Neural progenitor cell (in vitro differentiated cells): ENCODE measurements at regions not wholly inside any gene's neighbourhood (a gene's known extent, or its start where the extent isn't known, plus 50 kb on each side); places are given as distances from the start of the nearest gene placed in this dataset.

Experiments used
- DNase-seq: peaks from one replicate; pipeline ENCODE4 v3.0.0-alpha.2; 2016; ENCODE audit warnings: low spot score
- H2AFZ ChIP-seq: fragments of 200-600 bp; sonication (generic); replicated peaks from 2 replicates; pipeline ENCODE4 v1.6.1; 2016; ENCODE audit warnings: antibody characterized with exemption
- H3F3A ChIP-seq: fragments of 200-600 bp; sonication (generic); 2 replicates; pipeline ENCODE4 v1.6.1; 2016; ENCODE audit warnings: antibody characterized with exemption, low read depth
- H3K27ac ChIP-seq: fragments of 200-600 bp; sonication (generic); 2 replicates; pipeline ENCODE4 v1.5.1; 2016; ENCODE audit warnings: mild to moderate bottlenecking
- H3K27me3 ChIP-seq: fragments of 200-600 bp; sonication (generic); 2 replicates; pipeline ENCODE4 v1.6.1; 2016; ENCODE audit warnings: mild to moderate bottlenecking, moderate library complexity
- H3K36me3 ChIP-seq: fragments of 200-600 bp; sonication (generic); 2 replicates; pipeline ENCODE4 v1.5.1; 2016
- H3K4me1 ChIP-seq: fragments of 200-600 bp; sonication (generic); 2 replicates; pipeline ENCODE4 v1.6.1; 2016; ENCODE audit warnings: mixed run types
- H3K4me2 ChIP-seq: fragments of 200-600 bp; sonication (generic); 2 replicates; pipeline ENCODE4 v1.6.1; 2016
- H3K4me3 ChIP-seq: fragments of 200-600 bp; sonication (generic); 2 replicates; pipeline ENCODE4 v1.5.1; 2016
- H3K79me2 ChIP-seq: fragments of 200-600 bp; sonication (generic); 2 replicates; pipeline ENCODE4 v1.6.1; 2016; ENCODE audit warnings: low read depth
- H3K9ac ChIP-seq: fragments of 200-600 bp; sonication (generic); 2 replicates; pipeline ENCODE4 v1.6.1; 2016
- H3K9me3 ChIP-seq: fragments of 200-600 bp; sonication (generic); 2 replicates; pipeline ENCODE4 v1.5.1; 2016; ENCODE audit warnings: low read depth
- H4K20me1 ChIP-seq: fragments of 200-600 bp; sonication (generic); 2 replicates; pipeline ENCODE4 v1.6.1; 2016; ENCODE audit warnings: low read depth
- H3K27ac Mint-ChIP-seq: 3 replicates; pipeline ENCODE4 v1.8.0; 2021; ENCODE audit warnings: mixed read lengths
- H3K27me3 Mint-ChIP-seq: 2 replicates; pipeline ENCODE4 v1.8.0; 2022; ENCODE audit warnings: low read depth, mild to moderate bottlenecking, inconsistent platforms, moderate library complexity, mixed read lengths; ENCODE audit not compliant: insufficient read depth
- H3K36me3 Mint-ChIP-seq: 3 replicates; pipeline ENCODE4 v1.8.0; 2021; ENCODE audit warnings: mixed read lengths
- H3K4me1 Mint-ChIP-seq: 3 replicates; pipeline ENCODE4 v1.8.0; 2021; ENCODE audit warnings: mixed read lengths
- H3K4me3 Mint-ChIP-seq: 3 replicates; pipeline ENCODE4 v1.8.0; 2021; ENCODE audit warnings: mild to moderate bottlenecking, moderate library complexity, mixed read lengths
- H3K9me3 Mint-ChIP-seq: 3 replicates; pipeline ENCODE4 v1.8.0; 2020; ENCODE audit warnings: mixed read lengths
- EZH2 ChIP-seq: fragments of 200-600 bp; sonication (generic); IDR thresholded peaks from 2 replicates; pipeline ENCODE4 v1.6.1; 2017; ENCODE audit warnings: antibody characterized with exemption, mild to moderate bottlenecking, moderate library complexity
- EZH2phosphoT487 ChIP-seq: fragments of 200-600 bp; sonication (generic); IDR thresholded peaks from 2 replicates; pipeline ENCODE4 v1.6.1; 2017; ENCODE audit warnings: antibody characterized with exemption
- TF ChIP-seq, protein P1 (sequence below): fragments of 200-600 bp; sonication (generic); IDR thresholded peaks from 2 replicates; pipeline ENCODE4 v1.5.1; 2017; ENCODE audit warnings: antibody characterized with exemption, mild to moderate bottlenecking

- Histone ChIP-seq H3K36me3 (no peaks in the 10 kb centered on the region), H3K9me3 (no peaks in the 10 kb centered on the region), H3K4me3 (no peak overlapping the region), H3K4me1 (no peaks in the 10 kb centered on the region), H3K79me2 (no peaks in the 10 kb centered on the region), H3K9ac (no peak overlapping the region), H2AFZ (no peak overlapping the region), H3K27me3 (no peaks in the 10 kb centered on the region), H3K4me2 (no peak overlapping the region), H4K20me1 (no peaks in the 10 kb centered on the region), H3F3A (no peaks in the 10 kb centered on the region), H3K27ac (no peak overlapping the region)
- DNase-seq, result no peak
- Mint-ChIP-seq H3K36me3 (peaks cover 1% of the 10 kb centered on the region), H3K9me3 (no peaks in the 10 kb centered on the region), H3K27ac (no peak overlapping the region), H3K4me1 (peaks cover 16% of the 10 kb centered on the region), H3K27me3 (no peaks in the 10 kb centered on the region), H3K4me3 (no peak overlapping the region)
- TF ChIP-seq EZH2 (no peak), EZH2phosphoT487 (no peak)
- TF ChIP-seq, protein P1, sequence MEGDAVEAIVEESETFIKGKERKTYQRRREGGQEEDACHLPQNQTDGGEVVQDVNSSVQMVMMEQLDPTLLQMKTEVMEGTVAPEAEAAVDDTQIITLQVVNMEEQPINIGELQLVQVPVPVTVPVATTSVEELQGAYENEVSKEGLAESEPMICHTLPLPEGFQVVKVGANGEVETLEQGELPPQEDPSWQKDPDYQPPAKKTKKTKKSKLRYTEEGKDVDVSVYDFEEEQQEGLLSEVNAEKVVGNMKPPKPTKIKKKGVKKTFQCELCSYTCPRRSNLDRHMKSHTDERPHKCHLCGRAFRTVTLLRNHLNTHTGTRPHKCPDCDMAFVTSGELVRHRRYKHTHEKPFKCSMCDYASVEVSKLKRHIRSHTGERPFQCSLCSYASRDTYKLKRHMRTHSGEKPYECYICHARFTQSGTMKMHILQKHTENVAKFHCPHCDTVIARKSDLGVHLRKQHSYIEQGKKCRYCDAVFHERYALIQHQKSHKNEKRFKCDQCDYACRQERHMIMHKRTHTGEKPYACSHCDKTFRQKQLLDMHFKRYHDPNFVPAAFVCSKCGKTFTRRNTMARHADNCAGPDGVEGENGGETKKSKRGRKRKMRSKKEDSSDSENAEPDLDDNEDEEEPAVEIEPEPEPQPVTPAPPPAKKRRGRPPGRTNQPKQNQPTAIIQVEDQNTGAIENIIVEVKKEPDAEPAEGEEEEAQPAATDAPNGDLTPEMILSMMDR, result no peak
Measured at GRCh38 chr17:13918247-13918646, 151.1 kb upstream of the COX10 start.

DNA sequence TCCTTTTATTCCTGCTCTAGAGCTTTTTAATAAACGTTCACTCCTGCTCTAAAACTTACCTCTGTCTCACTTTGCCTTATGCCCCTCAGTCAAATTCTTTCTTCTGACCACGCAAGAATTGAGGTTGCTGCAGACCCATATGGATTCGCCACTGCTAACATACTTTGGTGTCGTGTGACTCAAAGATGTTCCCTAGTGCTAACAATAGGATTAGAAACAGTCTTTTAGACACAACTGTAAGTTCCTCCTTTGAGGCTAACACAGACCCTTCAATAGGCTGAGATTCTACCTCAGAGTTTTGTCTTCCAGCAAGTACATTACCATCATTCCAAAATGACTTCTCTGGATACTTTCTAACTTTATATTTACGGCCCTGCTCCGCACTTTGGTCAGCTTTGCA, 149.5 kb upstream of the COX10 start:
- no peak overlapping the region for H3K27ac ChIP-seq
- H3K9me3 ChIP-seq, result no peaks in the 10 kb centered on the region
- no peak for DNase-seq
- no peaks in the 10 kb centered on the region for H3K27me3 ChIP-seq
- H3K9me3 Mint-ChIP-seq, result no peaks in the 10 kb centered on the region
- TF ChIP-seq, protein P1, result no peak
- H3K36me3 Mint-ChIP-seq, result no peaks in the 10 kb centered on the region
- H3K4me3 Mint-ChIP-seq, result no peak overlapping the region
- H3K4me2 ChIP-seq, result no peak overlapping the region
- H3K36me3 ChIP-seq, result no peaks in the 10 kb centered on the region
- peaks cover 16% of the 10 kb centered on the region for H3K4me1 Mint-ChIP-seq
- no peaks in the 10 kb centered on the region for H3K27me3 Mint-ChIP-seq
- H3K79me2 ChIP-seq, result no peaks in the 10 kb centered on the region
- no peak overlapping the region for H2AFZ ChIP-seq
- no peaks in the 10 kb centered on the region for H3K4me1 ChIP-seq
- H4K20me1 ChIP-seq, result no peaks in the 10 kb centered on the region
- no peak overlapping the region for H3K27ac Mint-ChIP-seq
- no peaks in the 10 kb centered on the region for H3F3A ChIP-seq
- no peak overlapping the region for H3K4me3 ChIP-seq
- H3K9ac ChIP-seq, result no peak overlapping the region

GRCh38 chr17:13920413-13920812, 148.9 kb upstream of the COX10 start:
- Histone ChIP-seq H3K4me2 (no peak overlapping the region), H3K27ac (no peak overlapping the region), H2AFZ (no peak overlapping the region), H3K4me3 (no peak overlapping the region), H3K4me1 (no peaks in the 10 kb centered on the region), H4K20me1 (no peaks in the 10 kb centered on the region), H3K79me2 (no peaks in the 10 kb centered on the region), H3K9ac (no peak overlapping the region), H3F3A (no peaks in the 10 kb centered on the region), H3K27me3 (no peaks in the 10 kb centered on the region), H3K36me3 (no peaks in the 10 kb centered on the region), H3K9me3 (no peaks in the 10 kb centered on the region)
- Mint-ChIP-seq H3K9me3 (no peaks in the 10 kb centered on the region), H3K36me3 (no peaks in the 10 kb centered on the region), H3K27ac (no peak overlapping the region), H3K4me3 (no peak overlapping the region), H3K27me3 (no peaks in the 10 kb centered on the region), H3K4me1 (peaks cover 16% of the 10 kb centered on the region)
- TF ChIP-seq, protein P1, result no peak
- TF ChIP-seq EZH2 (no peak), EZH2phosphoT487 (no peak)
- DNase-seq, result no peak
